ENCODE measurements at regions not wholly inside any gene's neighbourhood (a gene's known extent, or its start where the extent isn't known, plus 50 kb on each side); places are given as distances from the start of the nearest gene placed in this dataset.

DNA sequence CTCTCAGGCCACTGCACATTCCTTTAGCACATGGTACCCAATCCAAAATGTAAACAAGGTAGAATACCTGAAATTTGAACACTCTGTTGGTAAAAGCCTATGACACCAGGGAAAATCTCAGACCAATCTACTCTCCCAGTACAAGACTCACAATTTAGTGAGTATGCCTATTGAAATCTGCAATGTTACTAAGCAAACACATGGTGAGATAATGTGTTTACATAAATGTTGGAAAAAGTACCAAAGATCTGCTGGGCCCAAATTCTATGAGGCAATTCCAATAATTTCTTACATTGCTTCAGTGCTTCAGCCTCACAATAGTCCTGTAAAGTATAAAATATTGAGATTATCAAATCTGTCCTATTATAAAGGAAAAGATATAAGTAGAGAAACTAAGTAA is 536.1 kb downstream of the PYDC2 start:
- intact Hi-C loops (cut with DNase I), result no loop called here
- TF ChIP-seq EP300 (IDR thresholded peaks at IDR 0.05) (no peak), POLR2A (IDR thresholded peaks at IDR 0.05; ENCODE audit: low read depth) (no peak), POLR2AphosphoS5 (IDR thresholded peaks at IDR 0.05) (no peak)
- TF ChIP-seq, protein P1, sequence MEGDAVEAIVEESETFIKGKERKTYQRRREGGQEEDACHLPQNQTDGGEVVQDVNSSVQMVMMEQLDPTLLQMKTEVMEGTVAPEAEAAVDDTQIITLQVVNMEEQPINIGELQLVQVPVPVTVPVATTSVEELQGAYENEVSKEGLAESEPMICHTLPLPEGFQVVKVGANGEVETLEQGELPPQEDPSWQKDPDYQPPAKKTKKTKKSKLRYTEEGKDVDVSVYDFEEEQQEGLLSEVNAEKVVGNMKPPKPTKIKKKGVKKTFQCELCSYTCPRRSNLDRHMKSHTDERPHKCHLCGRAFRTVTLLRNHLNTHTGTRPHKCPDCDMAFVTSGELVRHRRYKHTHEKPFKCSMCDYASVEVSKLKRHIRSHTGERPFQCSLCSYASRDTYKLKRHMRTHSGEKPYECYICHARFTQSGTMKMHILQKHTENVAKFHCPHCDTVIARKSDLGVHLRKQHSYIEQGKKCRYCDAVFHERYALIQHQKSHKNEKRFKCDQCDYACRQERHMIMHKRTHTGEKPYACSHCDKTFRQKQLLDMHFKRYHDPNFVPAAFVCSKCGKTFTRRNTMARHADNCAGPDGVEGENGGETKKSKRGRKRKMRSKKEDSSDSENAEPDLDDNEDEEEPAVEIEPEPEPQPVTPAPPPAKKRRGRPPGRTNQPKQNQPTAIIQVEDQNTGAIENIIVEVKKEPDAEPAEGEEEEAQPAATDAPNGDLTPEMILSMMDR (IDR thresholded peaks at IDR 0.05), result no peak
- no peak overlapping the region for H3K4me3 ChIP-seq
- H3K27ac ChIP-seq (replicated peaks in 1 of 4), result no peak overlapping the region
- H3K36me3 ChIP-seq, result no peaks in the 10 kb centered on the region
- peaks cover 0 to 4% (median 0%) of the 10 kb centered on the region in 4 donors for H3K9me3 ChIP-seq
- H3K27me3 ChIP-seq, result no peaks in the 10 kb centered on the region
- H3K4me1 ChIP-seq, result no peaks in the 10 kb centered on the region
- DNase-seq (ENCODE audit: extremely low spot score), result no peak

DNA sequence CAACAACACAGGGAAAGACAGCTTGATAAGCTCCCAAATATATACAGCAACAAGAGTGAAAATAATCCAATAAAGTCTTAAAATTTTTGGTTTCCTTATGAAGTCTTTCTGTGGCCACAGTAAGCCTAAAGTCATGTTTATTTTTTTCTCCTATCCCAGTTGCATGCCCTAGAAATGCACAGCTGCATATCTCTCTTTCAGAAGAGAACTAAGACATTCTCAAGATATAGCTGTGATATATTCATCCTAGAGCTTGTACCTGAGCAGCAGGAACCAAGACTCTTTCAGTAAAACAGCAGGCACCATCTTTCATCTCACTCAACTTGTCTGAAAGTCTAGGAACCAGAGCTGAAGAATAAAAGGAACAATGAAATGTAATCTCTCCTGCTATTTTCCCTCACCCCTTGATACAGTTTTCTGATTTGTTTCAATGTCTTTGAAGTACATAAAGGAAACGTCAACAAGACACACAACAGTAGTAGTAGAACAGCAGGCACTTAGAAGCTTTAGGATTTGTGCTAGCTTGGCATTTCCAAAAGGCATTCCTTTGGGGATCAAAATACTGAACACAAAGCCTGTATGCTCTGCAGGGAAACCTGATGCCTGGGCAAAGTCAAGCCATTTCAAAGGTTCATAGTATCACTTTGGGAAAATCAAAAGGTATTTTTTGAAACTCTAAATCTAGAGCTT is 536.8 kb downstream of the PYDC2 start:
- Histone ChIP-seq H3K27me3 (no peaks in the 10 kb centered on the region), H3K27ac (replicated peaks in 1 of 4) (no peak overlapping the region), H3K9me3 (peaks cover 0 to 3% (median 0%) of the 10 kb centered on the region in 4 donors), H3K4me1 (no peaks in the 10 kb centered on the region), H3K36me3 (no peaks in the 10 kb centered on the region), H3K4me3 (no peak overlapping the region)
- no peak for DNase-seq (ENCODE audit: extremely low spot score)
- intact Hi-C loops (cut with DNase I), result no loop called here
- 41% methylated on average over 1 of the region's 1 CpG for WGBS
- TF ChIP-seq POLR2AphosphoS5 (IDR thresholded peaks at IDR 0.05) (no peak), POLR2A (IDR thresholded peaks at IDR 0.05; ENCODE audit: low read depth) (no peak), EP300 (IDR thresholded peaks at IDR 0.05) (no peak)
- TF ChIP-seq, protein P1 (IDR thresholded peaks at IDR 0.05), result no peak

DNA sequence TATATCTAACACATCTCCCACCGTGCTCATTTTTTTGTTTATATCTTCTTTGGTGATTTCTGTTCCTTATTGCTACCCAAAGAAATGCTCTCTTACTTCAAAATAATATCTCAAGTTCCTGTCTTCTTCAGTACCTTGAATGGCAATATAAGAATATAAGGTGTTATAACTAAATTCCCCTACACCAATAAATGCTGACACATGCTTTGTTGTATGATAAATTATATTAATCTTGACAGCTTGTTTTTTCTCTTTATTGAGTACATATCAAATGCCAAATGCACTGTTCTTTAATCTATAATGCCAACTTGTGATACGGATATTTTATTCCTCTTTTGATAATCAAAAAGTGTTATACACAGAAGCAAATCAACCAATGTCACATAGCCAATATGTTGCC is 540.3 kb downstream of the PYDC2 start:
- TF ChIP-seq EP300 (IDR thresholded peaks at IDR 0.05), result no peak
- TF ChIP-seq, protein P1 (IDR thresholded peaks at IDR 0.05), result no peak
- no peak for TF ChIP-seq POLR2A (IDR thresholded peaks at IDR 0.05; ENCODE audit: low read depth)
- TF ChIP-seq POLR2AphosphoS5 (IDR thresholded peaks at IDR 0.05), result no peak
- H3K27me3 ChIP-seq, result no peaks in the 10 kb centered on the region
- H3K4me1 ChIP-seq, result no peaks in the 10 kb centered on the region
- H3K9me3 ChIP-seq, result no peaks in the 10 kb centered on the region
- no peak overlapping the region for H3K4me3 ChIP-seq
- H3K27ac ChIP-seq (replicated peaks in 1 of 4), result no peak overlapping the region
- WGBS, result 60% methylated on average over 2 of the region's 2 CpGs
- no peak for DNase-seq (ENCODE audit: extremely low spot score)
- intact Hi-C loops (cut with DNase I), result no loop called here
- no peaks in the 10 kb centered on the region for H3K36me3 ChIP-seq

DNA sequence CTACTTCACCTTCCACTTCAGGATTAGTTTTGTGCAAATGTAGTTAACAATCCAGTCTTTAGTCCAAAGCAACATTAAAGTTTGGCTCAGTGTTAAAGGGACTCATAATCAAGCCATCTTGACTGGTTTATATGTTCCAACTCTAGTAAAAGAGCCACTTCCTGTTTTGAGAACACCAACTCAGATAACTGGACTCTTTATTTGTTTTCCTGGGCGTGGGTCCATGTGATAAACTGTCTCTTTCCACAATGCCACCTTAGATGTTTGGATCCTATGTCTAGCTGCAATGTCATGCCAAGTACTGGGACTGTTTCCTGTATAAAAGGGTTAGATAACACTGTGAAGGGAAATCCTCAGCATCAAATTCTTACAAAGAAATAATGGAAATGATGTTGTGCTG is 545.0 kb downstream of the PYDC2 start:
- Histone ChIP-seq H3K4me1 (no peaks in the 10 kb centered on the region), H3K36me3 (no peaks in the 10 kb centered on the region), H3K27me3 (no peaks in the 10 kb centered on the region), H3K27ac (replicated peaks in 1 of 4) (no peak overlapping the region), H3K4me3 (no peak overlapping the region), H3K9me3 (no peaks in the 10 kb centered on the region)
- WGBS, result 13% methylated on average over 1 of the region's 1 CpG
- no peak for DNase-seq (ENCODE audit: extremely low spot score)
- TF ChIP-seq POLR2A (IDR thresholded peaks at IDR 0.05; ENCODE audit: low read depth) (no peak), EP300 (IDR thresholded peaks at IDR 0.05) (no peak), POLR2AphosphoS5 (IDR thresholded peaks at IDR 0.05) (no peak)
- TF ChIP-seq, protein P1 (IDR thresholded peaks at IDR 0.05), result no peak
- intact Hi-C loops (cut with DNase I), result no loop called here

DNA sequence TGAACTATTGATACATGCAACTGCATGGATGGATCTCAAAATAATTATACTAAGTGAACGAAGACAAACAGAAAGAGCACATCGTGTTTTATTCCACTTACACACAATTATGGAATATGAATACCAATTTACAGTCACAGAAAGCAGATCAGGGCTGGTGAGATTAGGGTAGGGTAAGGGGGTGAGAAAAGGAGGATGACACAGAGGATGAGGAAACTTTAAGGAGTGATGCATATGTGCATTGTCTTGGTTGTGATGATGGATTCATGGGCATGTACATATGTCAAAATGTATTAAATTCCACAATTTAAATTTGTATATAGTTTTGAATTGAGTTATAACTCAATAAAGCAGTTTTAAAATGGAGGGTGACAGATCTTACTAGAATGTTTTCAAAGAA is 548.9 kb downstream of the PYDC2 start:
- no peak overlapping the region for H3K27ac ChIP-seq (replicated peaks in 1 of 4)
- H3K4me3 ChIP-seq, result no peak overlapping the region
- no peak for TF ChIP-seq EP300 (IDR thresholded peaks at IDR 0.05)
- TF ChIP-seq, protein P1 (IDR thresholded peaks at IDR 0.05), result no peak
- no peak for TF ChIP-seq POLR2A (IDR thresholded peaks at IDR 0.05; ENCODE audit: low read depth)
- TF ChIP-seq POLR2AphosphoS5 (IDR thresholded peaks at IDR 0.05), result no peak
- peaks cover 0 to 6% (median 0%) of the 10 kb centered on the region in 4 donors for H3K9me3 ChIP-seq
- no peaks in the 10 kb centered on the region for H3K4me1 ChIP-seq
- DNase-seq (ENCODE audit: extremely low spot score), result no peak
- no peaks in the 10 kb centered on the region for H3K27me3 ChIP-seq
- intact Hi-C loops (cut with DNase I), result no loop called here
- WGBS, result 74% methylated on average over 2 of the region's 2 CpGs
- no peaks in the 10 kb centered on the region for H3K36me3 ChIP-seq

All from esophagus muscularis mucosa (tissue), 4 donors.